K562 (cell line): ENCODE measurements at regions not wholly inside any gene's neighbourhood (a gene's known extent, or its start where the extent isn't known, plus 50 kb on each side); places are given as distances from the start of the nearest gene placed in this dataset.

Experiments
- ATAC-seq: fragments of 200-7000 bp; cut with Tn5 transposase; 3 replicates; pipeline ENCODE4 v1.9.1; 2020; ENCODE audit warnings: moderate library complexity
- BruUV-seq: library from RNA; stranded (reverse); fragments of 400-500 nt; replicated peaks from 2 replicates; lab custom pipeline; 2021; lab: Mats Ljungman, UMichigan
- CTCF ChIA-PET: fragments of 300-600 bp; formaldehyde crosslinking; extraction: SDS; loops from one replicate; lab custom pipeline; 2021; ENCODE audit warnings: low intra/inter-chr PET ratio; lab: Yijun Ruan, JAX
- POLR2A ChIA-PET: fragments of 300-600, 350-650 bp; sonication (Branson Sonifier 250); formaldehyde crosslinking; extraction: SDS; loops from one replicate; lab custom pipeline; 2021; ENCODE audit warnings: antibody characterized with exemption, inconsistent platforms; lab: Yijun Ruan, JAX
- DNase-seq, 4 experiments: peaks; one replicate each; pipeline versions ENCODE4 v3.0.0 to v3.0.0-alpha.2; 2011 to 2018; ENCODE audit warnings: low spot score in 3 of 4, mixed read lengths in 3 of 4; ENCODE audit errors: extremely low read depth in 1 of 4
- FAIRE-seq: peaks from 2 replicates; lab custom pipeline; 2011; peaks lifted over from hg19 to GRCh38; lab: Jason Lieb, UNC
- H2AFZ ChIP-seq: 2 replicates; pipeline ENCODE4 v1.6.0; 2011; ENCODE audit warnings: low read depth, low read length, control low read depth, inconsistent platforms
- H3K27ac ChIP-seq: fragments of 200-600 bp; 3 replicates; pipeline ENCODE4 v1.8.0; 2011; ENCODE audit warnings: low read depth, mild to moderate bottlenecking, control low read depth, inconsistent platforms, low read length, moderate library complexity, mixed read lengths; ENCODE audit errors: extremely low read depth
- H3K27me3 ChIP-seq, 2 experiments: fragments of 300-600 bp in 1 of 2; 2 replicates in 1 of 2; 3 replicates in 1 of 2; pipeline versions ENCODE4 v1.6.0 to v1.8.0; 2011; ENCODE audit warnings: inconsistent platforms in 2 of 2, low read length in 2 of 2, mild to moderate bottlenecking in 1 of 2, mixed read lengths in 1 of 2, moderate library complexity in 1 of 2; ENCODE audit not compliant: control insufficient read depth in 2 of 2, insufficient read depth in 2 of 2
- H3K36me3 ChIP-seq: fragments of 300-600 bp; 3 replicates; pipeline ENCODE4 v1.8.0; 2011; ENCODE audit warnings: mild to moderate bottlenecking, low read length, inconsistent platforms; ENCODE audit not compliant: control insufficient read depth, insufficient read depth
- H3K4me1 ChIP-seq, 2 experiments: fragments of 200-600 bp in 1 of 2; replicated peaks in 1 of 2; 2 replicates in 1 of 2; 3 replicates in 1 of 2; pipeline versions ENCODE4 v1.5.1 to v1.8.0; 2011; ENCODE audit warnings: inconsistent platforms in 2 of 2, low read length in 2 of 2, mild to moderate bottlenecking in 1 of 2, mixed read lengths in 1 of 2, moderate library complexity in 1 of 2; ENCODE audit not compliant: control insufficient read depth in 2 of 2, insufficient read depth in 2 of 2
- H3K4me2 ChIP-seq: 2 replicates; pipeline ENCODE4 v1.6.1; 2011; ENCODE audit warnings: low read length, control low read depth, inconsistent platforms, mixed read lengths; ENCODE audit not compliant: insufficient read depth
- H3K4me3 ChIP-seq: fragments of 200-600 bp; sonication (generic), shearing (Covaris generic); 2 replicates; pipeline ENCODE4 v1.5.1; 2016; ENCODE audit warnings: control low read depth, inconsistent platforms
- H3K79me2 ChIP-seq: fragments of 200-600 bp; 3 replicates; pipeline ENCODE4 v1.8.0; 2011; ENCODE audit warnings: low read length, inconsistent platforms; ENCODE audit not compliant: control insufficient read depth, insufficient read depth
- H3K9ac ChIP-seq, 2 experiments: 2 replicates each; pipeline versions ENCODE4 v1.6.0 to v1.6.1; 2011; ENCODE audit warnings: low read depth in 2 of 2, low read length in 2 of 2, control low read depth in 1 of 2, inconsistent platforms in 1 of 2, mild to moderate bottlenecking in 1 of 2, mixed read lengths in 1 of 2; ENCODE audit not compliant: insufficient read depth in 1 of 2
- H3K9me1 ChIP-seq: one replicate; pipeline ENCODE4 v1.6.0; 2011; ENCODE audit warnings: inconsistent platforms, mild to moderate bottlenecking, low read length, moderate library complexity; ENCODE audit not compliant: control insufficient read depth, insufficient read depth
- H3K9me3 ChIP-seq: replicated peaks from 2 replicates; pipeline ENCODE4 v1.5.1; 2011; ENCODE audit warnings: low read depth, low read length, inconsistent platforms; ENCODE audit not compliant: control insufficient read depth, insufficient read depth
- H4K20me1 ChIP-seq: replicated peaks from 2 replicates; pipeline ENCODE4 v1.6.1; 2011; ENCODE audit warnings: low read length, inconsistent platforms, mixed read lengths; ENCODE audit not compliant: control insufficient read depth, insufficient read depth
- CHCHD3 ChIP-seq: fragments of 250-450 bp; sonication (Bioruptor Pico); IDR thresholded peaks from 2 replicates; pipeline ENCODE4 v2.1.2; 2022; ENCODE audit warnings: mild to moderate bottlenecking
- DACH1 ChIP-seq: fragments of 450-650 bp; IDR thresholded peaks from 2 replicates; pipeline ENCODE4 v1.6.1; 2018; ENCODE audit not compliant: partially characterized antibody
- DEAF1 ChIP-seq: fragments of 450-650 bp; formaldehyde crosslinking; IDR thresholded peaks from 2 replicates; pipeline ENCODE4 v1.4.0; 2020; ENCODE audit warnings: mild to moderate bottlenecking, moderate library complexity
- HCFC1 ChIP-seq: IDR thresholded peaks from 2 replicates; pipeline ENCODE4 v1.6.1; 2012; ENCODE audit warnings: low read depth, low read length, improper control_type of control experiment
- NELFE ChIP-seq: IDR thresholded peaks from 2 replicates; pipeline ENCODE4 v1.6.1; 2011; ENCODE audit warnings: mild to moderate bottlenecking; ENCODE audit not compliant: insufficient read depth, insufficient read length
- POLR2AphosphoS2 ChIP-seq: IDR thresholded peaks from 2 replicates; pipeline ENCODE4 v1.6.1; 2012; ENCODE audit warnings: low read length, improper control_type of control experiment
- PPARD ChIP-seq: fragments of 250-450 bp; sonication (Bioruptor Pico); IDR thresholded peaks from 2 replicates; pipeline ENCODE4 v1.8.0; 2022; ENCODE audit warnings: inconsistent platforms, mild to moderate bottlenecking, moderate library complexity
- SRSF3 ChIP-seq: fragments of 200-400 bp; formaldehyde crosslinking; IDR thresholded peaks from 2 replicates; pipeline ENCODE4 v1.6.1; 2016; ENCODE audit warnings: mild to moderate bottlenecking, low read length, moderate library complexity; ENCODE audit not compliant: insufficient read depth
- SUPT5H ChIP-seq: fragments of 450-650 bp; IDR thresholded peaks from 2 replicates; pipeline ENCODE4 v1.6.1; 2016
- TAF9B ChIP-seq: fragments of 450-650 bp; IDR thresholded peaks from 2 replicates; pipeline ENCODE4 v1.6.1; 2018; ENCODE audit warnings: mild to moderate bottlenecking; ENCODE audit not compliant: partially characterized antibody
- ZNF165 ChIP-seq: fragments of 250-450 bp; sonication (Bioruptor Pico); IDR thresholded peaks from 2 replicates; pipeline ENCODE4 v1.4.0; 2020; ENCODE audit warnings: borderline replicate concordance
- ZNF197 ChIP-seq: fragments of 200-800 bp; sonication (Bioruptor generic); IDR thresholded peaks from 2 replicates; pipeline ENCODE4 v1.6.1; 2016; ENCODE audit warnings: low read depth, missing genetic modification characterization, missing compliant biosample characterization
- ZNF551 ChIP-seq: fragments of 250-450 bp; sonication (Bioruptor Pico); IDR thresholded peaks from 2 replicates; pipeline ENCODE4 v1.5.0; 2021; ENCODE audit warnings: mild to moderate bottlenecking, moderate library complexity
- WGBS: fragments of 100-300 bp; shearing (Covaris generic); methylation state at CpG from one replicate; pipeline ENCODE4 v1.1.6; 2016; ENCODE audit warnings: low coverage, mixed read lengths; ENCODE audit not compliant: insufficient coverage; ENCODE audit errors: missing lambda C conversion rate; 5-methylcytosine and 5-hydroxymethylcytosine counted together
- in situ Hi-C: fragments of 300-500 bp; cut with MboI; formaldehyde crosslinking; loops from 4 replicates; pipeline ENCODE4 v1.15.0; 2018; ENCODE audit warnings: inconsistent platforms, mixed read lengths
- intact Hi-C: fragments of 100-400 bp; cut with micrococcal nuclease; formaldehyde crosslinking; loops from 2 replicates; pipeline ENCODE4 v1.14.2; 2022

DNA sequence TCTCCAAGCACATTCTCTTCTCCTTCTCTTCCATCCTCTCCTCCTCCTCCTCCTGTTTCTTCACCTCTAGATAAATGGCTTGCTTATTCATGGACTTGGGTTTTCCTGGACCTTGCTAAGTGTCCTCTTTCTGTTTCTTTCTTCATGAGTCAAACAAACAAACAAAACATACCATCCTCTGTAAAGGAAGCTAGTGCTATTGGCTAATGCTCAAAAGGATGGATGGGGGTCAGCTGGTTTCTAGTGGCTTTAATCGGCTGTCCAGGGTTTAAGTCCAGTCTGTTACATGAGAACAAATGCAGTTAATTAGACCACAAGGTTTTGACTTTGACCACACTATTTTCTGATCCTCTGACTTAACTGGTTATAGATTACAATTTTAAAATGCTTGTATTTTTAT, 83.8 kb upstream of the TSPAN2 start:
- no peak for TF ChIP-seq DEAF1 (CRISPR knock-in tag)
- no peak for TF ChIP-seq SUPT5H
- TF ChIP-seq HCFC1, result no peak
- TF ChIP-seq DACH1, result no peak
- TF ChIP-seq POLR2AphosphoS2, result no peak
- TF ChIP-seq CHCHD3 (CRISPR knock-in tag), result no peak
- TF ChIP-seq PPARD (CRISPR knock-in tag), result no peak
- no peak for TF ChIP-seq ZNF197 (CRISPR knock-in tag)
- no peak for TF ChIP-seq ZNF165 (CRISPR knock-in tag)
- TF ChIP-seq ZNF551 (CRISPR knock-in tag), result no peak
- no peak for TF ChIP-seq SRSF3
- TF ChIP-seq TAF9B, result no peak
- TF ChIP-seq NELFE, result no peak
- Histone ChIP-seq H3K4me2 (no peak overlapping the region), H3K36me3 (no peaks in the 10 kb centered on the region), H4K20me1 (no peaks in the 10 kb centered on the region), H2AFZ (no peak overlapping the region), H3K27ac (no peak overlapping the region), H3K4me3 (no peak overlapping the region), H3K27me3 (no peaks in the 10 kb centered on the region), H3K4me1 (no peaks in the 10 kb centered on the region), H3K79me2 (no peaks in the 10 kb centered on the region), H3K9me1 (no peaks in the 10 kb centered on the region), H3K9ac (no peak overlapping the region), H3K9me3 (no peaks in the 10 kb centered on the region)
- DNase-seq (no peak), FAIRE-seq (no peak), ATAC-seq (no peak)
- intact Hi-C loops, result no loop called here
- POLR2A ChIA-PET, result no interaction called here
- 0% methylated on average over 1 of the region's 1 CpG for WGBS
- in situ Hi-C loops, result no loop called here
- no TSS peak for BruUV-seq
- CTCF ChIA-PET, result no interaction called here
